H1 (cell line): ENCODE measurements at regions not wholly inside any gene's neighbourhood (a gene's known extent, or its start where the extent isn't known, plus 50 kb on each side); places are given as distances from the start of the nearest gene placed in this dataset.

Source experiments
- CHD2 ChIP-seq: IDR thresholded peaks from 2 replicates; pipeline ENCODE4 v1.6.1; 2012; ENCODE audit warnings: low read length, improper control_type of control experiment
- EGR1 ChIP-seq: IDR thresholded peaks from 2 replicates; pipeline ENCODE4 v1.6.1; 2011; ENCODE audit warnings: low read depth, low read length, borderline replicate concordance
- SAP30 ChIP-seq: fragments of 300-600 bp; sonication (generic); IDR thresholded peaks from 2 replicates; pipeline ENCODE4 v1.7.1; 2012; ENCODE audit warnings: low read length, moderate library complexity, mild to moderate bottlenecking, inconsistent platforms; ENCODE audit not compliant: insufficient read depth, insufficient replicate concordance
- SIRT6 ChIP-seq: IDR thresholded peaks from one replicate; pipeline ENCODE4 v1.7.1; 2012; ENCODE audit warnings: low read length, inconsistent platforms
- SRF ChIP-seq: IDR thresholded peaks from 2 replicates; pipeline ENCODE4 v1.6.1; 2011; ENCODE audit warnings: mild to moderate bottlenecking, low read depth, low read length, moderate library complexity

- no peak for TF ChIP-seq SAP30
- no peak for TF ChIP-seq EGR1
- no peak for TF ChIP-seq SRF
- TF ChIP-seq CHD2, result no peak
- no peak for TF ChIP-seq SIRT6
Measured at GRCh38 chr4:126742048-126742447, 890.7 kb upstream of the INTU start (continued).
